CD4-positive, alpha-beta T cell (primary cell): ENCODE measurements at regions not wholly inside any gene's neighbourhood (a gene's known extent, or its start where the extent isn't known, plus 50 kb on each side); places are given as distances from the start of the nearest gene placed in this dataset.

Experiments
- ATAC-seq: fragments of 200-7000 bp; cut with Tn5 transposase; one replicate; pipeline ENCODE4 v1.10.0; 2022; ENCODE audit warnings: mild to moderate bottlenecking; ENCODE audit not compliant: poor library complexity
- CTCF ChIA-PET: fragments of 350-600 bp; sonication (Branson Sonifier 250); formaldehyde crosslinking; loops from one replicate; lab custom pipeline; 2021; ENCODE audit warnings: antibody characterized with exemption, inconsistent platforms; lab: Charles Lee
- POLR2A ChIA-PET: fragments of 350-600 bp; sonication (Branson Sonifier 250); formaldehyde crosslinking; loops from one replicate; lab custom pipeline; 2021; ENCODE audit warnings: antibody characterized with exemption, inconsistent platforms; lab: Charles Lee
- DNase-seq, 14 experiments: peaks; one replicate each; pipeline ENCODE4 v3.0.0-alpha.2; 2013 to 2020; ENCODE audit warnings: mixed read lengths in 2 of 14
- H3K27ac ChIP-seq, 2 donors: one replicate each; pipeline versions ENCODE4 v1.5.1 to v1.7.0; 2013; ENCODE audit warnings: low read length in 2 of 2, low read depth in 1 of 2, mild to moderate bottlenecking in 1 of 2
- H3K27me3 ChIP-seq, 2 experiments: 1 replicate in 1 of 2; 2 replicates in 1 of 2; pipeline versions ENCODE4 v1.6.1 to v1.7.0; 2013; ENCODE audit warnings: low read length in 2 of 2, control low read depth in 1 of 2, mild to moderate bottlenecking in 1 of 2, moderate library complexity in 1 of 2; ENCODE audit not compliant: insufficient read depth in 2 of 2, control insufficient read depth in 1 of 2
- H3K36me3 ChIP-seq: one replicate; pipeline ENCODE4 v1.6.1; 2013; ENCODE audit warnings: low read length, control low read depth; ENCODE audit not compliant: insufficient read depth
- H3K4me1 ChIP-seq: one replicate; pipeline ENCODE4 v1.6.1; 2013; ENCODE audit warnings: low read length, control low read depth; ENCODE audit not compliant: insufficient read depth
- H3K4me3 ChIP-seq: one replicate; pipeline ENCODE4 v1.5.1; 2013; ENCODE audit warnings: mild to moderate bottlenecking, low read length, moderate library complexity
- H3K9me3 ChIP-seq, 2 experiments: 1 replicate in 1 of 2; 2 replicates in 1 of 2; pipeline versions ENCODE4 v1.6.1 to v1.7.0; 2013; ENCODE audit warnings: low read length in 2 of 2, mild to moderate bottlenecking in 2 of 2, control low read depth in 1 of 2, moderate library complexity in 1 of 2; ENCODE audit not compliant: control insufficient read depth in 1 of 2, insufficient read depth in 1 of 2
- H3K27ac Mint-ChIP-seq: one replicate; pipeline ENCODE4 v1.8.0; 2020; ENCODE audit warnings: mixed read lengths
- H3K27me3 Mint-ChIP-seq: one replicate; pipeline ENCODE4 v1.8.0; 2021; ENCODE audit warnings: mixed read lengths
- H3K36me3 Mint-ChIP-seq: one replicate; pipeline ENCODE4 v1.8.0; 2021; ENCODE audit warnings: low read depth, mixed read lengths
- H3K4me1 Mint-ChIP-seq: one replicate; pipeline ENCODE4 v1.8.0; 2021; ENCODE audit warnings: low read depth, mixed read lengths
- H3K4me3 Mint-ChIP-seq: one replicate; pipeline ENCODE4 v1.8.0; 2020; ENCODE audit warnings: mild to moderate bottlenecking, mixed read lengths
- H3K9me3 Mint-ChIP-seq: one replicate; pipeline ENCODE4 v1.8.0; 2020; ENCODE audit warnings: mixed read lengths
- intact Hi-C, 2 experiments: fragments of 100-400 bp; cut with DNase I in 1 of 2; cut with micrococcal nuclease in 1 of 2; formaldehyde crosslinking; loops; one replicate each; pipeline versions ENCODE4 v1.15.1 to v1.9.0; 2023 to 2025; cut with DNase I, micrococcal nuclease
- TF ChIP-seq, protein P1 (sequence below): fragments of 200-600 bp; IDR thresholded peaks from one replicate; pipeline ENCODE4 v1.8.0; 2022; ENCODE audit warnings: antibody characterized with exemption, mild to moderate bottlenecking

DNA sequence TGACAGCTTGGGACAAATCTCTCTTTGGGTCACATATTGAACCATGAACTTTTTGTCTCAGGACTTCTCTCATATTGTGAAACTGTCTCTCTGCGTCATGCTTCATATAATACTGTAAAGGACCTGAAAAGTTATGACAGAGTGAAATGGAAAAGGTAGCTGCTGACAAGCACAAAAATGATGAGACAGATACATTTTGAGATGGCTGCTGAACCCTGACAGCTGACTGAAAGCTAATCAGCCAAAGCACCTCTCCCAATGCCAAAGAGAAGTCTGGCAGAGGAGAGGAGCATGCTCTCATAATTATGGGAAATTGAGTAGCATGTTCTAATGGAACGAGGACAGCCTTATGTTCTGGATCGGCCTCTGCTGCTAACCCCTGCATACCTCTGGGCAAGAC is 873.4 kb upstream of the ADGRL3 start:
- H3K4me1 ChIP-seq, result no peaks in the 10 kb centered on the region
- peaks cover 0 to 7% of the 10 kb centered on the region in 2 experiments for H3K9me3 ChIP-seq
- no peaks in the 10 kb centered on the region for H3K9me3 Mint-ChIP-seq
- POLR2A ChIA-PET, result interaction anchor here (0.6 kb wide), 1 partner anchor 45 kb away, joined by 3 read pairs; no protein-coding TSS in a partner anchor
- H3K27ac Mint-ChIP-seq, result no peak overlapping the region
- CTCF ChIA-PET, result no interaction called here
- H3K27ac ChIP-seq, result no peak overlapping the region
- H3K4me3 ChIP-seq, result no peak overlapping the region
- no peaks in the 10 kb centered on the region for H3K4me1 Mint-ChIP-seq
- no peaks in the 10 kb centered on the region for H3K36me3 ChIP-seq
- H3K4me3 Mint-ChIP-seq, result no peak overlapping the region
- no peaks in the 10 kb centered on the region for H3K36me3 Mint-ChIP-seq
- DNase-seq (no peak), ATAC-seq (no peak)
- H3K27me3 Mint-ChIP-seq, result no peaks in the 10 kb centered on the region
- intact Hi-C loops, result no loop called here
- no peaks in the 10 kb centered on the region for H3K27me3 ChIP-seq
- TF ChIP-seq, protein P1, sequence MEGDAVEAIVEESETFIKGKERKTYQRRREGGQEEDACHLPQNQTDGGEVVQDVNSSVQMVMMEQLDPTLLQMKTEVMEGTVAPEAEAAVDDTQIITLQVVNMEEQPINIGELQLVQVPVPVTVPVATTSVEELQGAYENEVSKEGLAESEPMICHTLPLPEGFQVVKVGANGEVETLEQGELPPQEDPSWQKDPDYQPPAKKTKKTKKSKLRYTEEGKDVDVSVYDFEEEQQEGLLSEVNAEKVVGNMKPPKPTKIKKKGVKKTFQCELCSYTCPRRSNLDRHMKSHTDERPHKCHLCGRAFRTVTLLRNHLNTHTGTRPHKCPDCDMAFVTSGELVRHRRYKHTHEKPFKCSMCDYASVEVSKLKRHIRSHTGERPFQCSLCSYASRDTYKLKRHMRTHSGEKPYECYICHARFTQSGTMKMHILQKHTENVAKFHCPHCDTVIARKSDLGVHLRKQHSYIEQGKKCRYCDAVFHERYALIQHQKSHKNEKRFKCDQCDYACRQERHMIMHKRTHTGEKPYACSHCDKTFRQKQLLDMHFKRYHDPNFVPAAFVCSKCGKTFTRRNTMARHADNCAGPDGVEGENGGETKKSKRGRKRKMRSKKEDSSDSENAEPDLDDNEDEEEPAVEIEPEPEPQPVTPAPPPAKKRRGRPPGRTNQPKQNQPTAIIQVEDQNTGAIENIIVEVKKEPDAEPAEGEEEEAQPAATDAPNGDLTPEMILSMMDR, result no peak

DNA sequence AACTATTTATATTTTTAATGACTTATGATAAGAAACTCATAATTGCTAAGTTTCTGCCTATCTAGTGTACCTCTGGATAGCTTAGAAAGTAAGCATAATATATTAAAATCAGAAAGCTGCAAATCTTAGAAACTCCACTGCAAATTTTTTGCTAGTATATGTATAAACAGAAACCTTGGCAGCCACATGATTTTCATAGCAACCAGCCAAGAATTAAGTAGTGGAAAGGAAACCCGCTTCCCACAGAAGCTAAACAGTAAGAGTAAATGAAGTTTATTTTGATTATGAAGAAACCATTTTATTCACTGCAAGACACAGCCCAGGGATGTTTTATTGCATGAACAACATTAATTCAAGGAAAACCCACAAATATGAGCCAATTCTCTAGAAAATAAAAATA is 872.5 kb upstream of the ADGRL3 start:
- H3K4me1 Mint-ChIP-seq, result no peaks in the 10 kb centered on the region
- Histone ChIP-seq H3K4me3 (no peak overlapping the region), H3K27me3 (no peaks in the 10 kb centered on the region), H3K9me3 (peaks cover 0 to 7% of the 10 kb centered on the region in 2 experiments), H3K36me3 (no peaks in the 10 kb centered on the region), H3K27ac (no peak overlapping the region), H3K4me1 (no peaks in the 10 kb centered on the region)
- DNase-seq (no peak), ATAC-seq (no peak)
- POLR2A ChIA-PET, result no interaction called here
- CTCF ChIA-PET, result no interaction called here
- no peak overlapping the region for H3K27ac Mint-ChIP-seq
- no peaks in the 10 kb centered on the region for H3K36me3 Mint-ChIP-seq
- no peaks in the 10 kb centered on the region for H3K27me3 Mint-ChIP-seq
- intact Hi-C loops, result no loop called here
- TF ChIP-seq, protein P1, result no peak
- H3K4me3 Mint-ChIP-seq, result no peak overlapping the region
- no peaks in the 10 kb centered on the region for H3K9me3 Mint-ChIP-seq

DNA sequence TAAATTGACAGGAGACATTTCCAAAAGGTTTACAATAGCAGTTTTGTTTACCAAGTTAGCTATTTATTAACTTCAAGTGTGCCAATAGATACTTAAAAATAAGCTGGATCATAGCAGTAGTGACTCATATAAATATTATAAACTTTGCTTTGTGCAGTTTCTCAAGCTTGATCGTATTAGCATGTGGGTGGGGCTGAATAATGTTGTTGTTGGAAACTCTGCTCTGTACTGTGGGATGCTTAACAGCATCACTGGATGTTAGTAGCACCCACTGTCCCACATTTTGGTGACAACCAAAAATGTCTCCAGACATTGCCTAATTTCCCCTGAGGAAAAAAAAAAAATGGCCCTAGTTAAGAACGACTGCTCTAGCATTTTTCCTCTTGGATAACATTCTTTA is 855.2 kb upstream of the ADGRL3 start:
- Mint-ChIP-seq H3K9me3 (no peaks in the 10 kb centered on the region), H3K4me1 (no peaks in the 10 kb centered on the region), H3K36me3 (no peaks in the 10 kb centered on the region), H3K27me3 (no peaks in the 10 kb centered on the region), H3K4me3 (no peak overlapping the region), H3K27ac (no peak overlapping the region)
- no peak for ATAC-seq
- H3K9me3 ChIP-seq, result peaks cover 0 to 4% of the 10 kb centered on the region in 2 experiments
- no peak for DNase-seq
- no peak overlapping the region for H3K27ac ChIP-seq
- H3K4me3 ChIP-seq, result no peak overlapping the region
- no peaks in the 10 kb centered on the region for H3K36me3 ChIP-seq
- ChIA-PET POLR2A (no interaction called here), CTCF (no interaction called here)
- TF ChIP-seq, protein P1, result no peak
- intact Hi-C loops, result no loop called here
- H3K27me3 ChIP-seq, result no peaks in the 10 kb centered on the region
- no peaks in the 10 kb centered on the region for H3K4me1 ChIP-seq
